Stimulated activated effector memory CD8-positive, alpha-beta T cell treated with anti-CD3 and anti-CD28 coated beads, Interleukin-12 subunit alpha, Interleukin-12 subunit beta, amount 100 ng/mL, for 72 hours (primary cell): ENCODE measurements at regions not wholly inside any gene's neighbourhood (a gene's known extent, or its start where the extent isn't known, plus 50 kb on each side); places are given as distances from the start of the nearest gene placed in this dataset.
"Not testable (repeated sequence)": the region's sequence is repeated elsewhere in the genome, so short reads cannot be mapped to it uniquely, and the experiment has no call there.

Source experiments
- ATAC-seq: fragments of 150-1000 bp; cut with Tn5 transposase; 2 replicates; pipeline ENCODE4 v1.10.0; 2021
- DNase-seq, 2 donors: peaks; one replicate each; pipeline ENCODE4 v3.0.0; 2021 to 2022; ENCODE audit warnings: low spot score in 2 of 2
- H3K27ac Mint-ChIP-seq: one replicate; pipeline ENCODE4 v1.8.0; 2022; ENCODE audit warnings: mild to moderate bottlenecking, mixed read lengths
- H3K36me3 Mint-ChIP-seq: one replicate; pipeline ENCODE4 v1.8.0; 2022; ENCODE audit warnings: mild to moderate bottlenecking, mixed read lengths
- H3K4me1 Mint-ChIP-seq: one replicate; pipeline ENCODE4 v1.8.0; 2022; ENCODE audit warnings: mixed read lengths
- H3K4me3 Mint-ChIP-seq: one replicate; pipeline ENCODE4 v1.8.0; 2022; ENCODE audit warnings: mild to moderate bottlenecking, mixed read lengths
- H3K9me3 Mint-ChIP-seq: one replicate; pipeline ENCODE4 v1.8.0; 2022; ENCODE audit warnings: mixed read lengths

DNA sequence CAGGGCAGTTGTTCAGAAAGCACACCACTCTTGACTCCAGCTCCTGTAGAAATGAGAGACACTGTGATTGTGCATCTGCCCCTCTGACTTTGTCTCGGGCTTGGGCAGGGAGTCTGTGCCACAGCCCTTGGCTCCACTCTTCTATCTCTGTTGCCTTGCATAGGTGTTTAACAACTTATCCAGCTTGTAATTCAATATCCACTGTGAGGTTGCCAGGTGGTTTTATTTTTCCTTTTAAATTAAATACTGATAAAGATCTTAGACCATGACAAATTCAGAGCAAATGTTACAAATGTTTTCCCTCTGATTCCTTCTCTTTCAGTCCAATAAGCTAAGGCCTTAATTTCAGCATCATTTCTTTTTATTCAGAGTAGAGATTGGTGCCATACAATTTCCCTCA, 421.7 kb downstream of the STK39 start:
- no peak for ATAC-seq
- H3K36me3 Mint-ChIP-seq: no peaks in the 10 kb centered on the region
- H3K27ac Mint-ChIP-seq: no peak overlapping the region
- no peak overlapping the region for H3K4me3 Mint-ChIP-seq
- H3K4me1 Mint-ChIP-seq: no peaks in the 10 kb centered on the region
- H3K9me3 Mint-ChIP-seq: no peaks in the 10 kb centered on the region
- no peak for DNase-seq

DNA sequence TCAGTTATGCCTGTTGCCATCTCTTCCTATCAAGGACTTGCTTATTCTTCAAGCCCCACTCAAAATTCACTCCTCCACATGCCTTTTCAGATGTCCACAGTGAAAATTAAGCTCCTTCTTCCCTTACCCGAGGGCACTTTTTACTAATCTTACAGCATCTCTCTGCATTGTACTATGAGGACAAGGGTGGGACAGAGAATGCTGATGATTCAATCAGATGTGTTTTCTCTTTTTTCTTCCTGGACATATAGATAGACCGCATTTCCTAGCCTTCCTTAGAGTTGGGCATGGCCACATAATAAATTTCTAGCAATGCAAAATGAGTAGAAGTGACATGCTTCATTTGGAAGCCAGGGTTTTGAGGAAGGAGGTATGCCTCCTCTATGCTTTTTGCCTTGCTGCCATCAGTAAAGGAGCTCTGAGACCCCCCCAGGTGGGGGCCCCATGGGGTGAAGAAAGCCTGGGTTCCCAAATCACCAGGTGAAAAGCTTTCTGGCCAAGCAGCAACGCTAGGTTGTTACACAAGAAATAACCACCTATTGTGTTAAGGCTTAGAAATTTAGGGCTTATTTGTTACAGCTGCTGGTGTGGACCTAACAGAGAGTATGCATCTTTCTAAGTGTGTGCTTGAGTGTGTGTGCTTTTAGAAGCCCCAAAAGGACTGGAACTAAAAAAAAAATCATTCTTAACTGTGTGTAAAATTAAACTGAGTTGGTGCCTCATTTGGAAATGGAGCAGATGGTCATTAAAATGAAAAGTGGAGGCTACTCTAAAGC, 424.5 kb downstream of the STK39 start:
- H3K4me1 Mint-ChIP-seq: no peaks in the 10 kb centered on the region
- no peaks in the 10 kb centered on the region for H3K36me3 Mint-ChIP-seq
- no peak overlapping the region for H3K27ac Mint-ChIP-seq
- no peak for ATAC-seq
- H3K4me3 Mint-ChIP-seq: no peak overlapping the region
- no peak for DNase-seq
- no peaks in the 10 kb centered on the region for H3K9me3 Mint-ChIP-seq

GRCh38 chr2:167820488-167820887, 426.9 kb downstream of the STK39 start:
- Mint-ChIP-seq H3K36me3 (no peaks in the 10 kb centered on the region), H3K27ac (no peak overlapping the region), H3K9me3 (no peaks in the 10 kb centered on the region), H3K4me3 (no peak overlapping the region), H3K4me1 (no peaks in the 10 kb centered on the region)
- DNase-seq (no peak), ATAC-seq (no peak)

DNA sequence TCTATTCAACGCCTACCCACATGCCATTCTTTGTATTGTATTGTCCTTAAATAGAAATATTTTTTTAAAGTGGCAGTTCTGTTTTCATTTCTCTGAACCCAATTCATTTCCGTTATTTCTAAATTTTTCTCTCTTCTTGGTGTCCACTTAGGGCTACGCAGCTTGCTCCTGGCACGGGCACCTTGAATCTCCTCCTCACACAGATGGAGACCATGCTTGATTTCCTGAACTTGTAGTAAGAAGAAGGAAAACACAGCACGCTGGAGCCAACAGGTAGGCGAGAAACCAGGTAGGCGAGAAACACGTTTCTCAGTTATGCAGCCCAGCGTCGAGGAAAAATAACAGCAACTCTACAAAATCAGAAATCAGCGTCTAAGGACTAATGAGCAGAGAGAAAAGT, 428.9 kb downstream of the STK39 start:
- ATAC-seq (no peak), DNase-seq (no peak)
- no peaks in the 10 kb centered on the region for H3K4me1 Mint-ChIP-seq
- H3K36me3 Mint-ChIP-seq: no peaks in the 10 kb centered on the region
- H3K27ac Mint-ChIP-seq: no peak overlapping the region
- H3K9me3 Mint-ChIP-seq: no peaks in the 10 kb centered on the region
- no peak overlapping the region for H3K4me3 Mint-ChIP-seq

- H3K27ac Mint-ChIP-seq: no peak overlapping the region
- ATAC-seq (no peak), DNase-seq (no peak)
- no peaks in the 10 kb centered on the region for H3K36me3 Mint-ChIP-seq
- no peak overlapping the region for H3K4me3 Mint-ChIP-seq
- H3K4me1 Mint-ChIP-seq: no peaks in the 10 kb centered on the region
- no peaks in the 10 kb centered on the region for H3K9me3 Mint-ChIP-seq
Observed at GRCh38 chr2:167817908-167818307, 429.5 kb downstream of the STK39 start.

- no peak overlapping the region for H3K27ac Mint-ChIP-seq
- ATAC-seq: no peak
- H3K9me3 Mint-ChIP-seq: no peaks in the 10 kb centered on the region
- no peak for DNase-seq
- H3K4me1 Mint-ChIP-seq: no peaks in the 10 kb centered on the region
- no peak overlapping the region for H3K4me3 Mint-ChIP-seq
- no peaks in the 10 kb centered on the region for H3K36me3 Mint-ChIP-seq
Observed at GRCh38 chr2:167817422-167817821, 430.0 kb downstream of the STK39 start.

GRCh38 chr2:167816874-167817290, 430.5 kb downstream of the STK39 start:
- Mint-ChIP-seq H3K27ac (no peak overlapping the region), H3K4me1 (no peaks in the 10 kb centered on the region), H3K36me3 (no peaks in the 10 kb centered on the region), H3K4me3 (no peak overlapping the region), H3K9me3 (no peaks in the 10 kb centered on the region)
- DNase-seq: no peak
- ATAC-seq: no peak

GRCh38 chr2:167814881-167815718, 432.3 kb downstream of the STK39 start:
- H3K4me1 Mint-ChIP-seq: no peaks in the 10 kb centered on the region
- no peak for ATAC-seq
- no peak for DNase-seq
- no peak overlapping the region for H3K27ac Mint-ChIP-seq
- H3K36me3 Mint-ChIP-seq: no peaks in the 10 kb centered on the region
- no peaks in the 10 kb centered on the region for H3K9me3 Mint-ChIP-seq
- H3K4me3 Mint-ChIP-seq: no peak overlapping the region

- not testable (repeated sequence) for DNase-seq, H3K27ac Mint-ChIP-seq, H3K4me1 Mint-ChIP-seq, H3K36me3 Mint-ChIP-seq, H3K9me3 Mint-ChIP-seq, ATAC-seq, H3K4me3 Mint-ChIP-seq
Observed at GRCh38 chr2:167814482-167814880, 432.9 kb downstream of the STK39 start.

GRCh38 chr2:167809799-167810198, 437.6 kb downstream of the STK39 start:
- H3K4me1 Mint-ChIP-seq, H3K4me3 Mint-ChIP-seq, H3K27ac Mint-ChIP-seq, DNase-seq, H3K36me3 Mint-ChIP-seq, H3K9me3 Mint-ChIP-seq, ATAC-seq: not testable (repeated sequence)

DNA sequence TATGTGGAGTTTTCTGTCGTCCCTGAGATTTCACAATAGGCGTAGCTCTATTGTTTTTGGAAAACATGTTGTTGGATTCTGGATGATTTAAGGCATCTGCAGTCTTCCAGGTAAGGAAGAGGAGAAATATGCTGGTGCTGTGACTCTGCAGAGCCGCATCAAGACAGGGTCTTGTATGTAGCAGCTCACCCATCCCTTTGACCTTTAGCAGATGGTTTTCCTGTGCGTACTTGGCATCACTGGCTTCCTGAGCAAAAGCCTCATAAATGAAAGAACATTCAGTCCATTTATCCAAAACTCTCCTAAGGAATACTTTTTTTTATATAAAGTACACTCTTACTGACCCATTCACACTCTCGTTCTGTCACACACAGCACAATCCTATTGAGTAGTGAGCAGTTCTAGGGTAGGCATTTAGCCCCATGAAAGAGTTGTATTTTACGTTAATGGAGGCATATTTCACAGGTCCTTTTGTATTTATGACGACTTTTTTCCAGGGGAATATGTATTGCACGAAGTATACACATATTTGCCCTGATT, 443.9 kb downstream of the STK39 start:
- Mint-ChIP-seq H3K4me1 (no peaks in the 10 kb centered on the region), H3K36me3 (no peaks in the 10 kb centered on the region), H3K27ac (no peak overlapping the region), H3K4me3 (no peak overlapping the region), H3K9me3 (no peaks in the 10 kb centered on the region)
- ATAC-seq (no peak), DNase-seq (no peak)

DNA sequence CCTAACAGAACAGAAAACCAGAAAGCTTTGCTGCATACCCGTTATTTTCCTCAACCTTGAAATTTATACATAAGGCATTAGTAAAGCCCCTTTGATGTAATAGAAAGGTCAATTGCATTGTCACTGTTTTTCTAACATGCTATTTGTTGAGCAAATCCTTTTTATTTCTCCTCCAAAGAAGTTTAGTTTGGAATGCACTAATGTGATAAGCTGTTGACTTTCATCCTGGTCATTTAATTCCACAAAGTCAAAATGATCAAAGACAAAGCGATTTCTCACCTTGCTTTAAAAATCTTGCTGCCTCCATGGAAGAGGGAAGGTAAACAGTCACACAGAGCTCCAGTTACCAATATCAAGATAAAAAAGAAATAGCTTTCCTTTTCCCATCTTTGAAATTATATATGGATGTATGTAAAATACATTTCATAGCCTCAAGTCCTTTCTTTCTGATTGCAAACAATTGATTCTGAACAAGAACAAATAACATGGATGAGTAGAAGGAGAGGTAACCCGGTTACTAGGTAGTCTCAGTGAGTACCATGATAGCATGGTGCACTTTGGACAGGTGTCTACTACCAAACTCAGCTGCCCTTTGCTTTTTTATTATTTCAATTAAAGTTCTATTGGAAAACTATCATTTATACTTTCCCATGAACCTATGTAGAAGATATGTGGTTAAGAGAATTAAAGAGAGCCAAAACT, 452.7 kb downstream of the STK39 start:
- Mint-ChIP-seq H3K4me1 (no peaks in the 10 kb centered on the region), H3K4me3 (no peak overlapping the region), H3K36me3 (no peaks in the 10 kb centered on the region), H3K9me3 (peaks cover 2% of the 10 kb centered on the region), H3K27ac (no peak overlapping the region)
- ATAC-seq (no peak), DNase-seq (no peak)

DNA sequence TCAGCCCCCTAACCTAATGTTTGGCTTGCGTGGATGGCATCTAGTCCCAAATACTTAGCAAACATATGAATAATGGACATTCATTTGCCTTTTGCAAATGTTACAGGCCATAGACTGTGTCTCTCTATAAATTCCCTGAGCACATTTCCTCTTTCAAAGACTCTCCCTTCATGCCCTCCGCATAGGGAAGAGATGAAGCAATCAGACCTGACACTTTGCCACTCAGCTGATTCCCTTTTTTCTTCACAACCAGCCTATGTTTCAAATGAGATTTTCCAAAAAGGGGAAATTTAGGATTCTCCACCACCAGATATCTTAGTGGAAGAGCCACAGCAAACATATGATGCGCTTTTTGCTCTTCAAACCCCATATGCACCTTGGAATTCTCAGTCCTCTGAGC, 453.7 kb downstream of the STK39 start:
- DNase-seq: no peak
- no peak overlapping the region for H3K4me3 Mint-ChIP-seq
- H3K27ac Mint-ChIP-seq: no peak overlapping the region
- peaks cover 2% of the 10 kb centered on the region for H3K9me3 Mint-ChIP-seq
- ATAC-seq: no peak
- no peaks in the 10 kb centered on the region for H3K4me1 Mint-ChIP-seq
- no peaks in the 10 kb centered on the region for H3K36me3 Mint-ChIP-seq

DNA sequence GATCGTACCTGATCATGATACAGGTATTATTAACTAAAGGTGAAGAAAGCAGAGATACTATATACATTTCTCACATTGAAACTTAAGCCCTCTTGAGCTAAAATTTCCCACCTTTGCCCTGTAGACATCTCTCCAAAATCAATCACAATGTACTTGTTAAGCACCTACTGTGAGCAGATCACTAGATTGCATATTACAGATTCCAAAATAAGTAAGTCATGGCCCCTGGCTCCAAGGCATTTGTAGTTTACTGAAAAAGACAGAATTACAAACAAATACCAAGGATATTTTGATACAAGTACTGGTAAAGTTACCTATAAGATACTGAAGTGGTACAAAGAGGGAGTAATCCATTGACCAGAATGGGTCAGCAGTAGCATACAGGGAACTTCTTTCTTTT, 455.3 kb downstream of the STK39 start:
- no peak for DNase-seq
- Mint-ChIP-seq H3K4me1 (no peaks in the 10 kb centered on the region), H3K36me3 (no peaks in the 10 kb centered on the region), H3K9me3 (peaks cover 2% of the 10 kb centered on the region), H3K27ac (no peak overlapping the region), H3K4me3 (no peak overlapping the region)
- ATAC-seq: no peak

GRCh38 chr2:167790781-167791450, 456.5 kb downstream of the STK39 start:
- no peaks in the 10 kb centered on the region for H3K4me1 Mint-ChIP-seq
- H3K9me3 Mint-ChIP-seq: no peaks in the 10 kb centered on the region
- H3K27ac Mint-ChIP-seq: no peak overlapping the region
- no peak for DNase-seq
- ATAC-seq: no peak
- no peak overlapping the region for H3K4me3 Mint-ChIP-seq
- no peaks in the 10 kb centered on the region for H3K36me3 Mint-ChIP-seq
